Panc1 (cell line): ENCODE measurements at regions not wholly inside any gene's neighbourhood (a gene's known extent, or its start where the extent isn't known, plus 50 kb on each side); places are given as distances from the start of the nearest gene placed in this dataset.

ENCODE experiments used
- ATAC-seq: fragments of 200-7000 bp; cut with Tn5 transposase; 2 replicates; pipeline ENCODE4 v1.9.1; 2020; ENCODE audit warnings: mild to moderate bottlenecking, moderate library complexity
- BruUV-seq: library from RNA; stranded (reverse); fragments of 400-500 nt; replicated peaks from 2 replicates; lab custom pipeline; 2021; lab: Mats Ljungman, UMichigan
- CTCF ChIA-PET: fragments of 300-600 bp; sonication (Branson Sonifier 250); formaldehyde crosslinking; loops from one replicate; lab custom pipeline; 2022; ENCODE audit warnings: antibody characterized with exemption; lab: Charles Lee
- POLR2A ChIA-PET: fragments of 300-600 bp; sonication (Branson Sonifier 250); formaldehyde crosslinking; loops from one replicate; lab custom pipeline; 2022; ENCODE audit warnings: antibody characterized with exemption; lab: Charles Lee
- DNase-seq: peaks from one replicate; pipeline ENCODE4 v3.0.0-alpha.2; 2010; ENCODE audit warnings: low read depth, low spot score
- H3K27ac ChIP-seq: 2 replicates; pipeline ENCODE4 v1.5.1; 2011; ENCODE audit warnings: mild to moderate bottlenecking, low read length, inconsistent platforms
- H3K27me3 ChIP-seq: fragments of 200-500 bp; sonication (Bioruptor generic); 2 replicates; pipeline ENCODE4 v1.6.0; 2014; ENCODE audit warnings: low read length, inconsistent platforms; ENCODE audit not compliant: control insufficient read depth, insufficient read depth
- H3K36me3 ChIP-seq: fragments of 200-500 bp; sonication (Bioruptor generic); 2 replicates; pipeline ENCODE4 v1.5.1; 2014; ENCODE audit warnings: inconsistent platforms, mild to moderate bottlenecking, low read length, moderate library complexity; ENCODE audit not compliant: control insufficient read depth, insufficient read depth
- H3K4me1 ChIP-seq: 2 replicates; pipeline ENCODE4 v1.5.1; 2011; ENCODE audit warnings: inconsistent platforms, mild to moderate bottlenecking, low read length, moderate library complexity; ENCODE audit not compliant: control insufficient read depth, insufficient read depth
- H3K4me3 ChIP-seq, 2 experiments: 2 replicates each; pipeline ENCODE4 v1.5.1; 2011 to 2012; ENCODE audit warnings: low read depth in 2 of 2, low read length in 2 of 2, mild to moderate bottlenecking in 2 of 2, inconsistent platforms in 1 of 2, moderate library complexity in 1 of 2
- H3K9me3 ChIP-seq: fragments of 200-500 bp; sonication (Bioruptor generic); 2 replicates; pipeline ENCODE4 v1.5.1; 2014; ENCODE audit warnings: low read depth, mild to moderate bottlenecking, inconsistent platforms, low read length, moderate library complexity; ENCODE audit not compliant: control insufficient read depth, insufficient read depth
- CTCF ChIP-seq: fragments of 450-650 bp; IDR thresholded peaks from 2 replicates; pipeline ENCODE4 v1.5.1; 2017; ENCODE audit warnings: mild to moderate bottlenecking
- POLR2AphosphoS5 ChIP-seq: IDR thresholded peaks from 2 replicates; pipeline ENCODE4 v1.6.1; 2012; ENCODE audit warnings: mild to moderate bottlenecking, low read depth, low read length, moderate library complexity
- REST ChIP-seq, 2 experiments: IDR thresholded peaks; 2 replicates each; pipeline ENCODE4 v1.6.1; 2011 to 2012; ENCODE audit warnings: low read depth in 2 of 2, control low read depth in 1 of 2, low read length in 1 of 2, mild to moderate bottlenecking in 1 of 2, moderate library complexity in 1 of 2; ENCODE audit not compliant: insufficient read depth in 1 of 2
- SIN3A ChIP-seq: IDR thresholded peaks from 2 replicates; pipeline ENCODE4 v1.6.1; 2012; ENCODE audit warnings: low read depth, mild to moderate bottlenecking, low read length, moderate library complexity, borderline replicate concordance; ENCODE audit not compliant: insufficient read depth
- TCF7L2 ChIP-seq: IDR thresholded peaks from 2 replicates; pipeline ENCODE4 v1.6.1; 2011; ENCODE audit warnings: mild to moderate bottlenecking, low read depth, low read length, inconsistent platforms
- in situ Hi-C: cut with HindIII; loops from 2 replicates; pipeline ENCODE4 v1.10.0; 2016; ENCODE audit warnings: low sequenced_read_pairs, low pct_unique_long_range_greater_than_20kb
- intact Hi-C: fragments of 100-400 bp; cut with micrococcal nuclease; formaldehyde crosslinking; loops from one replicate; pipeline ENCODE4 v1.10.0; 2022; ENCODE audit not compliant: unreplicated experiment

- Histone ChIP-seq H3K36me3 (no peaks in the 10 kb centered on the region), H3K27ac (peak overlapping the region; percentile 66; the same call in 1 of the 2 replicates), H3K9me3 (no peaks in the 10 kb centered on the region), H3K4me1 (peaks cover 3% of the 10 kb centered on the region; the same call in 1 of the 2 replicates), H3K4me3 (no peak overlapping the region), H3K27me3 (no peaks in the 10 kb centered on the region)
- intact Hi-C loops: no loop called here
- ChIA-PET CTCF (no interaction called here), POLR2A (interaction anchor here (0.6 kb wide), 1 partner anchor 357 kb away, joined by 10 read pairs; no protein-coding TSS in a partner anchor)
- in situ Hi-C loops: no loop called here
- TF ChIP-seq TCF7L2 (no peak), POLR2AphosphoS5 (no peak), SIN3A (no peak), CTCF (no peak), REST (IDR thresholded peaks at IDR 0.05; ENCODE audit: insufficient read depth in 1 of 2, low read depth in 2 of 2, low read length in 1 of 2) (no peak)
- no TSS peak for BruUV-seq
- DNase-seq (no peak), ATAC-seq (no peak)
These were observed 72.6 kb upstream of the ARHGAP29 start for GRCh38 chr1:94309829-94310569.

- BruUV-seq: no TSS peak
- Histone ChIP-seq H3K4me3 (no peak overlapping the region), H3K9me3 (no peaks in the 10 kb centered on the region), H3K27ac (peak overlapping the region; percentile 66; the same call in 1 of the 2 replicates), H3K36me3 (no peaks in the 10 kb centered on the region), H3K27me3 (no peaks in the 10 kb centered on the region), H3K4me1 (peaks cover 8% of the 10 kb centered on the region)
- intact Hi-C loops (no loop called here), in situ Hi-C loops (no loop called here)
- ATAC-seq: no peak
- CTCF ChIA-PET: no interaction called here
- POLR2A ChIA-PET: no interaction called here
- no peak for DNase-seq
- TF ChIP-seq POLR2AphosphoS5 (no peak), TCF7L2 (no peak), REST (IDR thresholded peaks at IDR 0.05; ENCODE audit: insufficient read depth in 1 of 2, low read depth in 2 of 2, low read length in 1 of 2) (no peak), SIN3A (no peak), CTCF (no peak)
These were observed 71.8 kb upstream of the ARHGAP29 start for GRCh38 chr1:94309216-94309615.
